ENCODE measurements at regions not wholly inside any gene's neighbourhood (a gene's known extent, or its start where the extent isn't known, plus 50 kb on each side); places are given as distances from the start of the nearest gene placed in this dataset.
A peak's percentile ranks its signal among the peaks of the same experiment; 100 is the strongest.
"Not testable (repeated sequence)": the region's sequence is repeated elsewhere in the genome, so short reads cannot be mapped to it uniquely, and the experiment has no call there.

DNA sequence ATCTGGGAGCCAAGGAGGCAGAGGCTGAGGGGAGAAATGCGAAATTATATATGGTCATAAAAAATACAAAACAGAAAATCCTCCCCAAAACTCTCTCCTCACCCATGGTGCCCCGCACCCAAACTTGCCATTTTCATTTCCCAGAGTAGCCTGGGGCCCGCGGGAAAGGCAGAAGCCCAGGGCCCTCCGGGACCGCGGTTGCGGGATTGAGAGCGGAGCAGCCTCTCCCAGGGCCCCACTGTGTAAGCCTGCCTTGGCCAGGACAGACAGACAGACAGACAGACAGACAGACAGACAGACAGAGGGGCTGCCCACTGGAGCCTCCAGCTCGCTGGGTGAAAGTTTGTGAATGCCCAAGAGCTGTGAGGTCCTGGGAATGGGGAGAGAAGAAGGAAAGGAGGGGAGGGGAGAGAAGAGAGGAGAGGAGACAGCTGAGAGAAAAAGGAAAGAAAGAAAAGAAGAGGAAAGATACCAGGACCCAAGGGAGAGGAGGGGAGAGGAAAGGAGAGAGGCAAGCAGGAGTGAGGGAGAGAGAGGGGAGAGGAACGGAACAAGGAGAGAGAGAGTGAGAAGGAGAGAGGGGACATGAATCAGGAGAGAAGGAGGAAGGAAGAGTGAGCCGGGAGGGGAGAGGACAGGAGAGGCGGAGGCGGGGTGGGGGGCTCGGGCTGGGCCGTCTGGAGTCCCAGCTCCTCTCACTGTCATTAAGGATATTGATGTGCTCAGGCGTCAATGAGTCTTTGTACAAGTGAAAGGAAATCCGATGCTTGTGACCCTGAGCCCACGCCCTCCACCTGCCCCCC lies 69.3 kb upstream of the CASZ1 start:
- DNase-seq (ENCODE audit: low read depth): no peak
- in situ Hi-C loops (cut with HindIII; ENCODE audit: low pct_unique_long_range_greater_than_20kb, low sequenced_read_pairs): no loop called here

- no peak for DNase-seq (ENCODE audit: low read depth)
- in situ Hi-C loops (cut with HindIII; ENCODE audit: low pct_unique_long_range_greater_than_20kb, low sequenced_read_pairs): no loop called here
Observed at GRCh38 chr1:10866321-10867093, 70.1 kb upstream of the CASZ1 start.

GRCh38 chr1:10867138-10867721 lies 70.8 kb upstream of the CASZ1 start:
- DNase-seq (ENCODE audit: low read depth): peak; percentile 27
- in situ Hi-C loops (cut with HindIII; ENCODE audit: low pct_unique_long_range_greater_than_20kb, low sequenced_read_pairs): no loop called here

DNA sequence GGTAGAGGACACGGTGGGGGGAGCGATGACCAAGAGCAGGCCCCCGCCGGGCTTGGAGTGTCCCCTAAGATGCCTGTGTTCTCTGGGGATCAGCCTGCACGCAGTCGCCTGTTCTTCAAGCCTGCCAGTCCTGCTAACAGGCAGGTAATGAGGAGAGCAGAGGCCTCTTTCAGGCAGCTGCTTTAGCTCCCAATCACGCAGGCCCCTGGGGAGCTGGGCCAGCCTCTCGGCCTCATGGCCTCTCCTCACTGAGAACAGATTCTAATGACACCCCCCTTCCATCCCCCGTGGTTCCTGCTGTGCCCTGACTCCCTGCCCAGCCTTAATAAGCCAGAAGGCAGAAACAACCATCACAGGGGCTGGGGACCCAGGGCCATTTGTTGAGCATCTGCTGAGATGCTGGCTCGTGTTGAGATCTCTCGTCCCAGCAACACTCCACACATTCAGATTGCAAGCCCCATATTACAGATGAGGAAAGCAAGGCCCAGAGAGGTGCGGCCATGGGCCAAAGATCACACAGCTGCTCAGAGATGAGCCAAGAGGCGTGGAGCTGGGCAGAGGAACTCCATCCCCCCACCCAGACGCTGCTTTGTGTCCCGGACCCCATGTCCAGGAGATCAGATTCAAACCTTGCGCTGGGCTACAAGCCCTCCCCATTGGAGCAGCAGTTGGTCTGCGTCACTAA lies 71.6 kb upstream of the CASZ1 start:
- no peak for DNase-seq (ENCODE audit: low read depth)
- in situ Hi-C loops (cut with HindIII; ENCODE audit: low pct_unique_long_range_greater_than_20kb, low sequenced_read_pairs): no loop called here

DNA sequence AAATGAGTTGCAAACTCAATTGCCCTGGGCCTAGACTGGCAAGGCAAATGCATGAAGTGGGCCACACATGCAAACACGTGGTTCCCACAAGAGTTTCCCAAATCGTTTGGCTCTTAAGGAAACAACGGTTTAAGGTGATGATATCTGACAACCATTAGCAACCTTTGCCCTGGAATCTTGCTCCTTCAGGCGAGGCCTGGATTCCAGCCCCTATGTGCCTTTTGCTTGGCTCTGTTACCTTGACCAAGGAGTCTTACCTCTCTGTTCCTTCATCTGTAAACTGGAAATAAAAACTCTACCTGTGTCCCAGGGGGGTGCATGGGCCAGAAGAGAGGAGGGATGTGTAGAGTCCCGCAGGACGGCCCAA lies 72.1 kb upstream of the CASZ1 start:
- no peak for DNase-seq (ENCODE audit: low read depth)
- in situ Hi-C loops (cut with HindIII; ENCODE audit: low pct_unique_long_range_greater_than_20kb, low sequenced_read_pairs): no loop called here

GRCh38 chr1:10869933-10870332 lies 73.5 kb upstream of the CASZ1 start:
- in situ Hi-C loops (cut with HindIII; ENCODE audit: low pct_unique_long_range_greater_than_20kb, low sequenced_read_pairs): no loop called here
- DNase-seq (ENCODE audit: low read depth): no peak

DNA sequence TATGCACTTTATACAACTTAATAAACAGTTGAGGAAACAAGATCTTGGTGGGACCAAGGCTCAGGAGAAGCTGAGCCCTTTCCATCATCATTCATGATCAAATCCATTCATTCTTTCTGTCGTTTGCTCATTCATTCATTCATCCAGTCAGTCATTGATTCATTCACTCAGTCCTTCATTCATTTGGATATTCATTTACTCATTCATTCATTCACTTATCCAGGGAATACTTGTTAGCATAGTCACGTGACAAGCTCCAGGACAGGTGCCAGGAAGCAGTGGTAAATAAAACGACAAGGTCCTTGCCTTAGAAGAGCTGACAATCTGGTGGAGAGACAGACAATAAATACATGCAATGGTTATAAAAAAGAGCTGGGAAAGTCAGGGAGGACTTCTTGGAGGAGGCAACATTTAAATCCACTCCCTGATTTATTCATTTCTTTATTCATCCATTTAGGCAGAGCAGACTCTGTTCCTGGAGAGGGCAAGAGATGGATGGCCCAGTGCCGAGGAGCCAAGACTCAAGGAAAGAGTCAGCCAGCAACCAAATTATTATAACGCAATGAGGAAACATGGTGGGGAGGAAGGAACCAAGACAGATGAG lies 74.1 kb upstream of the CASZ1 start:
- DNase-seq (ENCODE audit: low read depth): no peak
- in situ Hi-C loops (cut with HindIII; ENCODE audit: low pct_unique_long_range_greater_than_20kb, low sequenced_read_pairs): no loop called here

DNA sequence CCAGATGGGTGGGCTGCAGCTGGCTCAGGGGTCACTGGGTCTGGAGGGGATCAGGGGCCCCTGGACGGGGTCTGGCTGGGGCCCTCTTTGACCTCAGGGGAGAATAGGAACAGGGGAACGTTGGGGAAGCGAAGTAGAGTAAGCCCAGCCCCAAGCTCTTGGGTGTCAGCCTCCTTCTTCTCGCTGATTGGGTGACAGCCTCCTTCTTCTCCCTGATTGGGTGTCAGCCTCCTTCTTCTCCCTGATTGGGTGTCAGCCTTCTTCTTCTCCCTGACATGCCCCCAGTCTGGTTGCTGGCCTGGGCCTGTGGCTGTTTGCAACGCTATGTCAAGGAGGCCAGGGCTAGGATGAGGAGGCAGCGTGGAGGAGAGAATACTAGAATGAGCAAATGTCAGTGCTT lies 76.7 kb upstream of the CASZ1 start:
- no peak for DNase-seq (ENCODE audit: low read depth)
- in situ Hi-C loops (cut with HindIII; ENCODE audit: low pct_unique_long_range_greater_than_20kb, low sequenced_read_pairs): no loop called here

- in situ Hi-C loops (cut with HindIII; ENCODE audit: low pct_unique_long_range_greater_than_20kb, low sequenced_read_pairs): no loop called here
- DNase-seq (ENCODE audit: low read depth): no peak
Observed at GRCh38 chr1:10874351-10874750, 77.9 kb upstream of the CASZ1 start.

DNA sequence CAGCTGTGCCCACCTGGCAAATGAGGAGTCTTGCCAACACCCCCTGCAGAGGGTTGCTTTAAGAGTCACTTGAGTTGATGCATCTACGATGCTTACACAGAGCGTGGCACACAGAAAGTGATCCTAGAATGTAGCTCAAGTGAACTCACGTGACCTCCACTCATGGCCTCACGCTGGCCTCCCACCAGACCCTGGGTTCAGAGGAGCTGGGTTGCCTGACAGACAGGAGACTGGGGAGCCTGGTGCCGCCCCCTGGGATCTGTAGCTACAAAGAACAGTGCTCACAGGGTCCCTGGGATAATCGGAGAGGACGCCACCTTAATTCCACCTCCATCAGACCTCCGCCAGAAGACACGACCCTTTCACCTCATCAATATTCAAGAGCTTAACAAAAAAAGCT lies 81.4 kb upstream of the CASZ1 start:
- no peak for DNase-seq (ENCODE audit: low read depth)
- in situ Hi-C loops (cut with HindIII; ENCODE audit: low pct_unique_long_range_greater_than_20kb, low sequenced_read_pairs): no loop called here

GRCh38 chr1:10878469-10878868 lies 82.0 kb upstream of the CASZ1 start:
- DNase-seq (ENCODE audit: low read depth): no peak
- in situ Hi-C loops (cut with HindIII; ENCODE audit: low pct_unique_long_range_greater_than_20kb, low sequenced_read_pairs): no loop called here

DNA sequence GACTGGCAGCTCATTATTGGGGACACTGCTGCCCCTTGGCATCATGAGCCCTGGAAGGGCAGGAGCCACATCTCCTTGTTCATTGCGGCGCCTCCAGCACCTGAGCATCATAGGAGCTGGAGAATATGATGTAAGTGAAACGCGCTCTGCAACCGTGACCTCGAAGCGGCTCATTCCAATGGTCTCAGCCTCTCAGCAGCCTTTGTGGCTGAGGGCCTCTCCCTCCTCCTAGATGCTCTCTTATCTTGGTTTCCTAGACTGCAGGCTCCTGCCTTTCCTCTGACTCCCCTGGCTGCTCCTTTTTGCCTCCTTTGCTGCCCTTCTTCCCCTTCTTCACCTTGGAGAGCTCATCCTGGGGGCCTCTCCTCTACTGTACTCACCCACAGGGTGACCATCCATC lies 83.6 kb upstream of the CASZ1 start:
- DNase-seq (ENCODE audit: low read depth): no peak
- in situ Hi-C loops (cut with HindIII; ENCODE audit: low pct_unique_long_range_greater_than_20kb, low sequenced_read_pairs): no loop called here

- in situ Hi-C loops (cut with HindIII; ENCODE audit: low pct_unique_long_range_greater_than_20kb, low sequenced_read_pairs): no loop called here
Observed at GRCh38 chr1:10881046-10881445, 84.6 kb upstream of the CASZ1 start.

GRCh38 chr1:10882069-10882468 lies 85.6 kb upstream of the CASZ1 start:
- no peak for DNase-seq (ENCODE audit: low read depth)

More at GRCh38 chr1:10881046-10881445, 84.6 kb upstream of the CASZ1 start:
- no peak for DNase-seq (ENCODE audit: low read depth)

GRCh38 chr1:10887032-10887431 lies 90.6 kb upstream of the CASZ1 start:
- in situ Hi-C loops (cut with HindIII; ENCODE audit: low pct_unique_long_range_greater_than_20kb, low sequenced_read_pairs); DNase-seq (ENCODE audit: low read depth): not testable (repeated sequence)

More at GRCh38 chr1:10882069-10882468, 85.6 kb upstream of the CASZ1 start:
- in situ Hi-C loops (cut with HindIII; ENCODE audit: low pct_unique_long_range_greater_than_20kb, low sequenced_read_pairs): no loop called here

- in situ Hi-C loops (cut with HindIII; ENCODE audit: low pct_unique_long_range_greater_than_20kb, low sequenced_read_pairs): no loop called here
- no peak for DNase-seq (ENCODE audit: low read depth)
Observed at GRCh38 chr1:10888291-10888690, 91.8 kb upstream of the CASZ1 start.

- no peak for DNase-seq (ENCODE audit: low read depth)
- in situ Hi-C loops (cut with HindIII; ENCODE audit: low pct_unique_long_range_greater_than_20kb, low sequenced_read_pairs): no loop called here
Observed at GRCh38 chr1:10888791-10889649, 92.6 kb upstream of the CASZ1 start.

Data from Caki2 (cell line).